Neural cell (in vitro differentiated cells): ENCODE measurements at regions not wholly inside any gene's neighbourhood (a gene's known extent, or its start where the extent isn't known, plus 50 kb on each side); places are given as distances from the start of the nearest gene placed in this dataset.

Source experiments
- H2AFZ ChIP-seq: fragments of 200-600, 300-800 bp; sonication (generic), shearing (Covaris generic); 2 replicates; pipeline ENCODE4 v1.6.0; 2014; ENCODE audit warnings: low read depth, mild to moderate bottlenecking, antibody characterized with exemption, low read length, moderate library complexity
- H3F3A ChIP-seq: fragments of 200-600 bp; shearing (Covaris generic); 2 replicates; pipeline ENCODE4 v1.6.1; 2016; ENCODE audit warnings: mild to moderate bottlenecking, moderate library complexity, mixed read lengths, antibody characterized with exemption, low read length; ENCODE audit not compliant: insufficient read depth, poor library complexity, severe bottlenecking
- H3K27ac ChIP-seq: fragments of 200-600, 300-800 bp; sonication (generic), shearing (Covaris generic); 2 replicates; pipeline ENCODE4 v1.5.1; 2014; ENCODE audit warnings: mild to moderate bottlenecking, low read length, moderate library complexity
- H3K27me3 ChIP-seq: fragments of 300-800, 200-600 bp; sonication (generic), shearing (Covaris generic); 2 replicates; pipeline ENCODE4 v1.6.0; 2014; ENCODE audit warnings: mild to moderate bottlenecking, low read depth, low read length, moderate library complexity; ENCODE audit not compliant: insufficient read depth
- H3K36me3 ChIP-seq: fragments of 300-800, 200-600 bp; sonication (generic), shearing (Covaris generic); 2 replicates; pipeline ENCODE4 v1.5.1; 2014; ENCODE audit warnings: mild to moderate bottlenecking, antibody characterized with exemption, low read length, moderate library complexity; ENCODE audit not compliant: insufficient read depth
- H3K4me2 ChIP-seq: fragments of 300-800, 200-600 bp; sonication (generic), shearing (Covaris generic); 2 replicates; pipeline ENCODE4 v1.6.0; 2014; ENCODE audit warnings: mild to moderate bottlenecking, low read length
- H3K4me3 ChIP-seq: fragments of 300-800, 200-600 bp; sonication (generic), shearing (Covaris generic); 2 replicates; pipeline ENCODE4 v1.5.1; 2014; ENCODE audit warnings: mild to moderate bottlenecking, low read length, moderate library complexity
- H3K79me2 ChIP-seq: fragments of 200-600 bp; shearing (Covaris generic); replicated peaks from 2 replicates; pipeline ENCODE4 v1.6.0; 2014; ENCODE audit warnings: mild to moderate bottlenecking, low read length, moderate library complexity; ENCODE audit not compliant: insufficient read depth
- H3K9ac ChIP-seq: fragments of 300-800, 200-600 bp; sonication (generic), shearing (Covaris generic); 2 replicates; pipeline ENCODE4 v1.6.1; 2016; ENCODE audit warnings: mild to moderate bottlenecking, low read length, mixed read lengths
- H3K9me2 ChIP-seq: fragments of 200-600 bp; shearing (Covaris generic); 2 replicates; pipeline ENCODE4 v1.6.1; 2016; ENCODE audit warnings: mild to moderate bottlenecking, low read length, mixed read lengths; ENCODE audit not compliant: insufficient read depth
- H3K9me3 ChIP-seq: fragments of 200-600, 300-800 bp; sonication (generic), shearing (Covaris generic); 2 replicates; pipeline ENCODE4 v1.6.1; 2016; ENCODE audit warnings: mild to moderate bottlenecking, mixed run types, low read length, moderate library complexity, mixed read lengths
- H4K20me1 ChIP-seq: fragments of 200-600 bp; shearing (Covaris generic); 2 replicates; pipeline ENCODE4 v1.6.1; 2016; ENCODE audit warnings: mild to moderate bottlenecking, mixed run types; ENCODE audit not compliant: insufficient read depth
- CTCF ChIP-seq: fragments of 450-650 bp; IDR thresholded peaks from 2 replicates; pipeline ENCODE4 v1.5.1; 2014; ENCODE audit warnings: antibody characterized with exemption, mild to moderate bottlenecking, moderate library complexity; ENCODE audit not compliant: poor library complexity, severe bottlenecking
- EP300 ChIP-seq: fragments of 450-650 bp; conservative IDR thresholded peaks from 2 replicates; pipeline ENCODE4 v1.6.1; 2014; ENCODE audit warnings: antibody characterized with exemption, mild to moderate bottlenecking, moderate library complexity; ENCODE audit not compliant: poor library complexity, severe bottlenecking
- EZH2 ChIP-seq: fragments of 200-600, 300-800 bp; shearing (Covaris generic), sonication (generic); IDR thresholded peaks from 2 replicates; pipeline ENCODE4 v1.6.1; 2014; ENCODE audit warnings: antibody characterized with exemption, low read length, borderline replicate concordance, mild to moderate bottlenecking; ENCODE audit not compliant: insufficient read depth, poor library complexity, severe bottlenecking
- MXI1 ChIP-seq: fragments of 450-650 bp; conservative IDR thresholded peaks from 2 replicates; pipeline ENCODE4 v1.6.1; 2014; ENCODE audit warnings: antibody characterized with exemption, mild to moderate bottlenecking; ENCODE audit not compliant: poor library complexity, severe bottlenecking
- POLR2AphosphoS5 ChIP-seq: IDR thresholded peaks from 2 replicates; pipeline ENCODE4 v1.6.1; 2012
- RAD21 ChIP-seq: fragments of 450-650 bp; conservative IDR thresholded peaks from 2 replicates; pipeline ENCODE4 v1.6.1; 2014; ENCODE audit warnings: antibody characterized with exemption, mild to moderate bottlenecking, moderate library complexity
- REST ChIP-seq: IDR thresholded peaks from 2 replicates; pipeline ENCODE4 v1.6.1; 2012; ENCODE audit warnings: borderline replicate concordance
- SMC3 ChIP-seq: fragments of 450-650 bp; conservative IDR thresholded peaks from 2 replicates; pipeline ENCODE4 v1.6.1; 2014; ENCODE audit warnings: antibody characterized with exemption, mild to moderate bottlenecking, moderate library complexity; ENCODE audit not compliant: poor library complexity
- TAF1 ChIP-seq: IDR thresholded peaks from 2 replicates; pipeline ENCODE4 v1.6.1; 2012; ENCODE audit warnings: low read depth

- Histone ChIP-seq H3K27ac (no peak overlapping the region), H3K36me3 (no peaks in the 10 kb centered on the region), H4K20me1 (no peaks in the 10 kb centered on the region), H3F3A (no peaks in the 10 kb centered on the region), H3K9me3 (no peaks in the 10 kb centered on the region), H3K9ac (no peak overlapping the region), H3K79me2 (no peaks in the 10 kb centered on the region), H3K4me3 (no peak overlapping the region), H3K27me3 (no peaks in the 10 kb centered on the region), H3K4me2 (no peak overlapping the region), H3K9me2 (no peaks in the 10 kb centered on the region), H2AFZ (no peak overlapping the region)
- TF ChIP-seq TAF1 (no peak), SMC3 (no peak), EZH2 (no peak), POLR2AphosphoS5 (no peak), RAD21 (no peak), CTCF (no peak), REST (no peak), MXI1 (no peak), EP300 (no peak)
These were observed 64.2 kb downstream of the RBM43 start for GRCh38 chr2:151197184-151198108.

- Histone ChIP-seq H3K36me3 (no peaks in the 10 kb centered on the region), H3K9ac (no peak overlapping the region), H2AFZ (no peak overlapping the region), H3K9me3 (no peaks in the 10 kb centered on the region), H3K4me2 (no peak overlapping the region), H3K79me2 (no peaks in the 10 kb centered on the region), H4K20me1 (no peaks in the 10 kb centered on the region), H3F3A (no peaks in the 10 kb centered on the region), H3K27ac (no peak overlapping the region), H3K27me3 (no peaks in the 10 kb centered on the region), H3K4me3 (no peak overlapping the region), H3K9me2 (no peaks in the 10 kb centered on the region)
- TF ChIP-seq RAD21 = no peak
- TF ChIP-seq EP300 = no peak
- no peak for TF ChIP-seq TAF1
- no peak for TF ChIP-seq MXI1
- no peak for TF ChIP-seq CTCF
- no peak for TF ChIP-seq REST
- no peak for TF ChIP-seq SMC3
- TF ChIP-seq EZH2 = no peak
- TF ChIP-seq POLR2AphosphoS5 = no peak
These were observed 68.1 kb downstream of the RBM43 start for GRCh38 chr2:151193576-151193975.
